ENCODE measurements at regions not wholly inside any gene's neighbourhood (a gene's known extent, or its start where the extent isn't known, plus 50 kb on each side); places are given as distances from the start of the nearest gene placed in this dataset.

GRCh38 chr12:61676520-61676919, 583.7 kb upstream of the USP15 start:
- Histone ChIP-seq H4K20me1 (replicated peaks; ENCODE audit: control insufficient read depth, insufficient read depth, low read length) (no peaks in the 10 kb centered on the region), H3K9me3 (replicated peaks; ENCODE audit: control insufficient read depth, insufficient read depth, low read depth, low read length) (no peaks in the 10 kb centered on the region), H3K36me3 (ENCODE audit: control insufficient read depth, insufficient read depth, low read length) (no peaks in the 10 kb centered on the region), H3K9me1 (ENCODE audit: control insufficient read depth, insufficient read depth, low read length) (no peaks in the 10 kb centered on the region), H3K27ac (ENCODE audit: extremely low read depth, low read depth, low read length) (no peak overlapping the region), H3K79me2 (ENCODE audit: control insufficient read depth, insufficient read depth, low read length) (no peaks in the 10 kb centered on the region), H3K4me1 (replicated peaks in 1 of 2; ENCODE audit: control insufficient read depth in 2 of 2, insufficient read depth in 2 of 2, low read length in 2 of 2) (no peaks in the 10 kb centered on the region), H3K4me3 (no peak overlapping the region), H3K4me2 (ENCODE audit: insufficient read depth, low read length) (no peak overlapping the region), H3K9ac (ENCODE audit: insufficient read depth in 1 of 2, low read depth in 2 of 2, low read length in 2 of 2) (no peak overlapping the region), H2AFZ (ENCODE audit: low read depth, low read length) (no peak overlapping the region), H3K27me3 (ENCODE audit: control insufficient read depth in 2 of 2, insufficient read depth in 2 of 2, low read length in 2 of 2) (no peaks in the 10 kb centered on the region)
- no peak for FAIRE-seq
- TF ChIP-seq EP300 (IDR thresholded peaks at IDR 0.05; ENCODE audit: low read length), result no peak
- TF ChIP-seq CBFA2T2 (conservative IDR thresholded peaks at IDR 0.05), result no peak
- TF ChIP-seq HCFC1 (IDR thresholded peaks at IDR 0.05; ENCODE audit: low read depth, low read length), result no peak
- TF ChIP-seq GTF3C2 (IDR thresholded peaks at IDR 0.05; ENCODE audit: borderline replicate concordance, extremely low read depth, insufficient read length), result no peak
- TF ChIP-seq SMARCE1 (IDR thresholded peaks at IDR 0.05), result no peak
- no peak for TF ChIP-seq SLC30A9 (CRISPR knock-in tag; IDR thresholded peaks at IDR 0.05)
- TF ChIP-seq PRPF4 (IDR thresholded peaks at IDR 0.05; ENCODE audit: insufficient read depth, low read depth, low read length, poor library complexity, severe bottlenecking), result no peak
- no peak for TF ChIP-seq POLR2AphosphoS5 (IDR thresholded peaks at IDR 0.05; ENCODE audit: control insufficient read depth, insufficient read depth, low read depth, low read length)
- TF ChIP-seq MITF (IDR thresholded peaks at IDR 0.05), result no peak
- no peak for TF ChIP-seq GTF2A2 (tag; IDR thresholded peaks at IDR 0.05)
- no peak for TF ChIP-seq ZZZ3 (IDR thresholded peaks at IDR 0.05)
- TF ChIP-seq MIER1 (IDR thresholded peaks at IDR 0.05; ENCODE audit: low read depth), result no peak
- no peak for TF ChIP-seq TGIF2 (CRISPR knock-in tag; IDR thresholded peaks at IDR 0.05)
- no peak for TF ChIP-seq ZNF586 (CRISPR knock-in tag; conservative IDR thresholded peaks at IDR 0.05)
- no peak for TF ChIP-seq KDM2B (CRISPR knock-in tag; IDR thresholded peaks at IDR 0.05)
- no peak for ATAC-seq
- intact Hi-C loops (cut with micrococcal nuclease) (no loop called here), in situ Hi-C loops (cut with MboI) (no loop called here)
- CTCF ChIA-PET (ENCODE audit: low intra/inter-chr PET ratio), result interaction anchor here (0.7 kb wide), 1 partner anchor 26 kb away, joined by 3 read pairs; no protein-coding TSS in a partner anchor
- POLR2A ChIA-PET, result no interaction called here
- BruUV-seq (replicated peaks), result no TSS peak
- DNase-seq (ENCODE audit: extremely low read depth in 1 of 4, low spot score in 3 of 4), result no peak

Measured in K562 (cell line).